ENCODE measurements at regions not wholly inside any gene's neighbourhood (a gene's known extent, or its start where the extent isn't known, plus 50 kb on each side); places are given as distances from the start of the nearest gene placed in this dataset.
A peak's percentile ranks its signal among the peaks of the same experiment; 100 is the strongest.

- WGBS (ENCODE audit: insufficient coverage), result 100% methylated on average over 1 of the region's 7 CpGs
- peaks cover 0 to 5% (median 0%) of the 10 kb centered on the region in 3 donors for H3K9me3 Mint-ChIP-seq
- DNase-seq, result no peak
- CTCF ChIA-PET, result no interaction called here
- H3K27ac Mint-ChIP-seq, result no peak overlapping the region
- no peaks in the 10 kb centered on the region for H3K36me3 Mint-ChIP-seq
- H3K9me3 ChIP-seq, result no peaks in the 10 kb centered on the region
- peaks cover 0 to 7% of the 10 kb centered on the region in 2 experiments for H3K27me3 ChIP-seq (replicated peaks in 1 of 2; ENCODE audit: control insufficient read depth in 2 of 2, extremely low read depth in 1 of 2, insufficient read depth in 2 of 2, low read length in 1 of 2)
- ATAC-seq (replicated peaks in 1 of 4), result no peak
- no peaks in the 10 kb centered on the region for H3K36me3 ChIP-seq (ENCODE audit: control insufficient read depth in 2 of 2, extremely low read depth in 1 of 2, insufficient read depth in 1 of 2, low read length in 1 of 2)
- no peaks in the 10 kb centered on the region for H3K4me1 ChIP-seq (ENCODE audit: control insufficient read depth in 1 of 2, extremely low read depth in 1 of 2, insufficient read depth in 2 of 2, low read length in 2 of 2)
- peaks cover 7 to 16% of the 10 kb centered on the region in 2 donors for H3K27me3 Mint-ChIP-seq
- no peak overlapping the region for H3K4me3 ChIP-seq (ENCODE audit: control insufficient read depth in 1 of 2, extremely low read depth in 1 of 2, low read length in 1 of 2)
- no peaks in the 10 kb centered on the region for H3K4me1 Mint-ChIP-seq
- no peak overlapping the region for H3K4me3 Mint-ChIP-seq
- H3K27ac ChIP-seq (ENCODE audit: low read length), result no peak overlapping the region
- POLR2A ChIA-PET, result interaction anchor here in 1 of 2 donors (0.7 kb wide), 1 partner anchor 23 kb away, joined by 3 read pairs; no protein-coding TSS in a partner anchor
Observed at GRCh38 chr21:35674895-35675470, 385.3 kb downstream of the SETD4 start.

GRCh38 chr21:35674091-35674671 is 386.1 kb downstream of the SETD4 start:
- no peak for ATAC-seq (replicated peaks in 1 of 4)
- peaks cover 7 to 16% of the 10 kb centered on the region in 2 donors for H3K27me3 Mint-ChIP-seq
- H3K4me1 Mint-ChIP-seq, result no peaks in the 10 kb centered on the region
- CTCF ChIA-PET, result no interaction called here
- H3K9me3 ChIP-seq, result no peaks in the 10 kb centered on the region
- H3K4me3 Mint-ChIP-seq, result no peak overlapping the region
- 85% methylated on average over 8 of the region's 13 CpGs for WGBS (ENCODE audit: insufficient coverage)
- peaks cover 0 to 7% of the 10 kb centered on the region in 2 experiments for H3K27me3 ChIP-seq (replicated peaks in 1 of 2; ENCODE audit: control insufficient read depth in 2 of 2, extremely low read depth in 1 of 2, insufficient read depth in 2 of 2, low read length in 1 of 2)
- H3K27ac Mint-ChIP-seq, result no peak overlapping the region
- POLR2A ChIA-PET, result no interaction called here
- no peak for DNase-seq
- H3K36me3 Mint-ChIP-seq, result no peaks in the 10 kb centered on the region
- H3K36me3 ChIP-seq (ENCODE audit: control insufficient read depth in 2 of 2, extremely low read depth in 1 of 2, insufficient read depth in 1 of 2, low read length in 1 of 2), result no peaks in the 10 kb centered on the region
- H3K27ac ChIP-seq (ENCODE audit: low read length), result no peak overlapping the region
- no peaks in the 10 kb centered on the region for H3K4me1 ChIP-seq (ENCODE audit: control insufficient read depth in 1 of 2, extremely low read depth in 1 of 2, insufficient read depth in 2 of 2, low read length in 2 of 2)
- H3K9me3 Mint-ChIP-seq, result peaks cover 0 to 5% (median 0%) of the 10 kb centered on the region in 3 donors
- H3K4me3 ChIP-seq (ENCODE audit: control insufficient read depth in 1 of 2, extremely low read depth in 1 of 2, low read length in 1 of 2), result no peak overlapping the region

- Histone ChIP-seq H3K27ac (ENCODE audit: low read length) (no peak overlapping the region), H3K4me1 (ENCODE audit: control insufficient read depth in 1 of 2, extremely low read depth in 1 of 2, insufficient read depth in 2 of 2, low read length in 2 of 2) (no peaks in the 10 kb centered on the region), H3K4me3 (ENCODE audit: control insufficient read depth in 1 of 2, extremely low read depth in 1 of 2, low read length in 1 of 2) (no peak overlapping the region), H3K9me3 (no peaks in the 10 kb centered on the region), H3K27me3 (replicated peaks in 1 of 2; ENCODE audit: control insufficient read depth in 2 of 2, extremely low read depth in 1 of 2, insufficient read depth in 2 of 2, low read length in 1 of 2) (peaks cover 0 to 9% of the 10 kb centered on the region in 2 experiments), H3K36me3 (ENCODE audit: control insufficient read depth in 2 of 2, extremely low read depth in 1 of 2, insufficient read depth in 1 of 2, low read length in 1 of 2) (no peaks in the 10 kb centered on the region)
- Mint-ChIP-seq H3K4me3 (no peak overlapping the region), H3K27me3 (peaks cover 13 to 17% of the 10 kb centered on the region in 2 donors), H3K9me3 (no peaks in the 10 kb centered on the region), H3K4me1 (no peaks in the 10 kb centered on the region), H3K36me3 (no peaks in the 10 kb centered on the region), H3K27ac (no peak overlapping the region)
- DNase-seq, result no peak
- 100% methylated on average over 2 of the region's 3 CpGs for WGBS (ENCODE audit: insufficient coverage)
- ChIA-PET CTCF (interaction anchor here in 1 of 2 donors (1.1 kb wide), 1 partner anchor 168 kb away, joined by 3 read pairs; no protein-coding TSS in a partner anchor), POLR2A (no interaction called here)
- ATAC-seq (replicated peaks in 1 of 4), result no peak
Observed at GRCh38 chr21:35672313-35672712, 388.0 kb downstream of the SETD4 start.

DNA sequence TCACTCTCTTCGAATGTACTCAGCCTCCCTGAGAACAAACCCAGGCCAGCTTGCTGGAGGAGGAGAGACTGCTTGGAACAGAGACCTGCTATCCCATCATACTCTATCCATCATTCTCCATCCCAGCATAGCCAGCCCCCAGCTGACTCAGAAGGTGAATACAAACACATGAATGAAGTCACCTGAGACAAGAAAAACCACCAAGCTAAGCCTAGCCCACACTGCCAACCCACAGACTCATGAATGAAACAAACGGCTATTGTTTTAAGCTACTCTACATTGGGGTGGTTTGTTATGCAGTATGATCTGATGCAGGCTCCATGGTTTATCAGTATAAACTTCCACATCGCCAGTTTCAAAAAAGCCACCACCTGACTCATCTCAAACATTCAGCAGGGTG is 395.6 kb downstream of the SETD4 start:
- ChIA-PET POLR2A (interaction anchor here in 1 of 2 donors (0.7 kb wide), 1 partner anchor 55 kb away, joined by 3 read pairs; no protein-coding TSS in a partner anchor), CTCF (no interaction called here)
- no peak for DNase-seq
- H3K4me1 Mint-ChIP-seq, result no peaks in the 10 kb centered on the region
- peaks cover 0 to 17% of the 10 kb centered on the region in 2 donors for H3K27me3 Mint-ChIP-seq
- H3K4me1 ChIP-seq (ENCODE audit: control insufficient read depth in 1 of 2, extremely low read depth in 1 of 2, insufficient read depth in 2 of 2, low read length in 2 of 2), result no peaks in the 10 kb centered on the region
- H3K36me3 ChIP-seq (ENCODE audit: control insufficient read depth in 2 of 2, extremely low read depth in 1 of 2, insufficient read depth in 1 of 2, low read length in 1 of 2), result no peaks in the 10 kb centered on the region
- no peaks in the 10 kb centered on the region for H3K36me3 Mint-ChIP-seq
- H3K4me3 Mint-ChIP-seq, result no peak overlapping the region
- no peaks in the 10 kb centered on the region for H3K9me3 Mint-ChIP-seq
- H3K27ac ChIP-seq (ENCODE audit: low read length), result no peak overlapping the region
- WGBS (ENCODE audit: insufficient coverage), result no CpG with 5 or more reads among the region's 3 CpGs
- peaks cover 0 to 5% of the 10 kb centered on the region in 2 experiments for H3K27me3 ChIP-seq (replicated peaks in 1 of 2; ENCODE audit: control insufficient read depth in 2 of 2, extremely low read depth in 1 of 2, insufficient read depth in 2 of 2, low read length in 1 of 2)
- peak in 1 of 4 experiments; percentile 30 for ATAC-seq (replicated peaks in 1 of 4)
- H3K9me3 ChIP-seq, result no peaks in the 10 kb centered on the region
- no peak overlapping the region for H3K4me3 ChIP-seq (ENCODE audit: control insufficient read depth in 1 of 2, extremely low read depth in 1 of 2, low read length in 1 of 2)
- no peak overlapping the region for H3K27ac Mint-ChIP-seq

GRCh38 chr21:35663856-35664606 is 396.3 kb downstream of the SETD4 start:
- Mint-ChIP-seq H3K27me3 (peaks cover 0 to 17% of the 10 kb centered on the region in 2 donors), H3K4me1 (no peaks in the 10 kb centered on the region), H3K36me3 (no peaks in the 10 kb centered on the region), H3K27ac (no peak overlapping the region), H3K9me3 (no peaks in the 10 kb centered on the region), H3K4me3 (no peak overlapping the region)
- Histone ChIP-seq H3K27me3 (replicated peaks in 1 of 2; ENCODE audit: control insufficient read depth in 2 of 2, extremely low read depth in 1 of 2, insufficient read depth in 2 of 2, low read length in 1 of 2) (peaks cover 0 to 5% of the 10 kb centered on the region in 2 experiments), H3K9me3 (no peaks in the 10 kb centered on the region), H3K4me1 (ENCODE audit: control insufficient read depth in 1 of 2, extremely low read depth in 1 of 2, insufficient read depth in 2 of 2, low read length in 2 of 2) (no peaks in the 10 kb centered on the region), H3K36me3 (ENCODE audit: control insufficient read depth in 2 of 2, extremely low read depth in 1 of 2, insufficient read depth in 1 of 2, low read length in 1 of 2) (no peaks in the 10 kb centered on the region), H3K27ac (ENCODE audit: low read length) (no peak overlapping the region), H3K4me3 (ENCODE audit: control insufficient read depth in 1 of 2, extremely low read depth in 1 of 2, low read length in 1 of 2) (no peak overlapping the region)
- DNase-seq, result no peak
- CTCF ChIA-PET, result no interaction called here
- ATAC-seq (replicated peaks in 1 of 4), result no peak
- WGBS (ENCODE audit: insufficient coverage), result 81% methylated on average over 2 of the region's 4 CpGs
- POLR2A ChIA-PET, result interaction anchor here in 1 of 2 donors (0.6 kb wide), 1 partner anchor 112 kb away, joined by 7 read pairs; no protein-coding TSS in a partner anchor

DNA sequence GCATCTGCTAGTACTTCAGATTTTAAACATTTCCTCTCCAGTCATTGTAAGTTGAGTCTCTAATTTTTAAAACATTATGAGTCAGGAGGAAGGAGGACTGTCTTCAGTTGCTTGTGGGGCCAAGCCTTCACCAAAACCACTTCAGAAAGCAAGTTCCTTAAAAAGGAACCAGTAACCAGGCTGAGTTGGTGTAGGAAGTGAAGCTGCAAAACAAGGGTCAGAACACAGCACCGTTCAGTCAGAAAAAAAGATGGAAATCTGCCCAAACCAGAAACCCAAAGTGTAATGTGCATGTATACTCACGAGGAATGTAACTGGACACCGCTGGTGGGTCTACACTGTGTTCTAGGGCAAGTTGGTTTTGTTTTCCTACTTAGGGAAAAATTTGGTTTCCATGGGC is 402.1 kb downstream of the SETD4 start:
- ATAC-seq (replicated peaks in 1 of 4) (no peak), DNase-seq (no peak)
- Mint-ChIP-seq H3K9me3 (no peaks in the 10 kb centered on the region), H3K27me3 (peaks cover 0 to 6% of the 10 kb centered on the region in 2 donors), H3K4me1 (peaks cover 7 to 18% (median 9%) of the 10 kb centered on the region in 3 donors), H3K36me3 (no peaks in the 10 kb centered on the region), H3K27ac (no peak overlapping the region), H3K4me3 (no peak overlapping the region)
- CTCF ChIA-PET, result interaction anchor here in 1 of 2 donors (0.5 kb wide), 1 partner anchor 1325 kb away, joined by 3 read pairs; no protein-coding TSS in a partner anchor
- POLR2A ChIA-PET, result no interaction called here
- Histone ChIP-seq H3K27ac (ENCODE audit: low read length) (no peak overlapping the region), H3K36me3 (ENCODE audit: control insufficient read depth in 2 of 2, extremely low read depth in 1 of 2, insufficient read depth in 1 of 2, low read length in 1 of 2) (no peaks in the 10 kb centered on the region), H3K9me3 (no peaks in the 10 kb centered on the region), H3K27me3 (replicated peaks in 1 of 2; ENCODE audit: control insufficient read depth in 2 of 2, extremely low read depth in 1 of 2, insufficient read depth in 2 of 2, low read length in 1 of 2) (peaks cover 0 to 2% of the 10 kb centered on the region in 2 experiments), H3K4me3 (ENCODE audit: control insufficient read depth in 1 of 2, extremely low read depth in 1 of 2, low read length in 1 of 2) (no peak overlapping the region), H3K4me1 (ENCODE audit: control insufficient read depth in 1 of 2, extremely low read depth in 1 of 2, insufficient read depth in 2 of 2, low read length in 2 of 2) (peaks cover 6 to 9% of the 10 kb centered on the region in 2 experiments)
- 0% methylated on average over 1 of the region's 3 CpGs for WGBS (ENCODE audit: insufficient coverage)
